ENCODE measurements at regions not wholly inside any gene's neighbourhood (a gene's known extent, or its start where the extent isn't known, plus 50 kb on each side); places are given as distances from the start of the nearest gene placed in this dataset.

GRCh38 chr13:60679131-60679530 lies 282.1 kb downstream of the TDRD3 start:
- RAD21 ChIA-PET (ENCODE audit: unreplicated experiment) = no interaction called here

More at GRCh38 chr13:60679131-60679530, 282.1 kb downstream of the TDRD3 start:
- no peaks in the 10 kb centered on the region; a peak in 1 of 4 replicates for H3K27me3 ChIP-seq (replicated peaks in 1 of 2; ENCODE audit: control insufficient read depth in 2 of 2, insufficient read depth in 2 of 2, low read length in 1 of 2)
- H2AFZ ChIP-seq (ENCODE audit: control insufficient read depth, low read depth, low read length) = no peak overlapping the region
- no peak overlapping the region for H3K4me3 ChIP-seq
- no peak overlapping the region for H3K27ac ChIP-seq (ENCODE audit: control insufficient read depth, insufficient read depth)
- no peaks in the 10 kb centered on the region for H4K20me1 ChIP-seq (ENCODE audit: control insufficient read depth, insufficient read depth)
- H3K9me3 ChIP-seq (replicated peaks; ENCODE audit: control insufficient read depth, insufficient read depth, low read length) = no peaks in the 10 kb centered on the region
- FAIRE-seq = no peak
- SMC1A ChIA-PET (ENCODE audit: uncharacterized antibody, unreplicated experiment) = no interaction called here
- no peak overlapping the region for H3K4me2 ChIP-seq (ENCODE audit: control insufficient read depth, insufficient read depth)
- no peaks in the 10 kb centered on the region for H3K36me3 ChIP-seq (ENCODE audit: control insufficient read depth in 2 of 2, insufficient read depth in 2 of 2, low read length in 1 of 2)
- CTCF ChIA-PET = no interaction called here
- BruUV-seq (replicated peaks) = no TSS peak
- no peaks in the 10 kb centered on the region for H3K4me1 ChIP-seq (ENCODE audit: control insufficient read depth, insufficient read depth, low read length)
- TF ChIP-seq MXI1 (IDR thresholded peaks at IDR 0.05; ENCODE audit: low read depth, low read length) = no peak
- TF ChIP-seq REST (IDR thresholded peaks at IDR 0.05; ENCODE audit: low read depth, low read length) = no peak
- TF ChIP-seq, protein P1, sequence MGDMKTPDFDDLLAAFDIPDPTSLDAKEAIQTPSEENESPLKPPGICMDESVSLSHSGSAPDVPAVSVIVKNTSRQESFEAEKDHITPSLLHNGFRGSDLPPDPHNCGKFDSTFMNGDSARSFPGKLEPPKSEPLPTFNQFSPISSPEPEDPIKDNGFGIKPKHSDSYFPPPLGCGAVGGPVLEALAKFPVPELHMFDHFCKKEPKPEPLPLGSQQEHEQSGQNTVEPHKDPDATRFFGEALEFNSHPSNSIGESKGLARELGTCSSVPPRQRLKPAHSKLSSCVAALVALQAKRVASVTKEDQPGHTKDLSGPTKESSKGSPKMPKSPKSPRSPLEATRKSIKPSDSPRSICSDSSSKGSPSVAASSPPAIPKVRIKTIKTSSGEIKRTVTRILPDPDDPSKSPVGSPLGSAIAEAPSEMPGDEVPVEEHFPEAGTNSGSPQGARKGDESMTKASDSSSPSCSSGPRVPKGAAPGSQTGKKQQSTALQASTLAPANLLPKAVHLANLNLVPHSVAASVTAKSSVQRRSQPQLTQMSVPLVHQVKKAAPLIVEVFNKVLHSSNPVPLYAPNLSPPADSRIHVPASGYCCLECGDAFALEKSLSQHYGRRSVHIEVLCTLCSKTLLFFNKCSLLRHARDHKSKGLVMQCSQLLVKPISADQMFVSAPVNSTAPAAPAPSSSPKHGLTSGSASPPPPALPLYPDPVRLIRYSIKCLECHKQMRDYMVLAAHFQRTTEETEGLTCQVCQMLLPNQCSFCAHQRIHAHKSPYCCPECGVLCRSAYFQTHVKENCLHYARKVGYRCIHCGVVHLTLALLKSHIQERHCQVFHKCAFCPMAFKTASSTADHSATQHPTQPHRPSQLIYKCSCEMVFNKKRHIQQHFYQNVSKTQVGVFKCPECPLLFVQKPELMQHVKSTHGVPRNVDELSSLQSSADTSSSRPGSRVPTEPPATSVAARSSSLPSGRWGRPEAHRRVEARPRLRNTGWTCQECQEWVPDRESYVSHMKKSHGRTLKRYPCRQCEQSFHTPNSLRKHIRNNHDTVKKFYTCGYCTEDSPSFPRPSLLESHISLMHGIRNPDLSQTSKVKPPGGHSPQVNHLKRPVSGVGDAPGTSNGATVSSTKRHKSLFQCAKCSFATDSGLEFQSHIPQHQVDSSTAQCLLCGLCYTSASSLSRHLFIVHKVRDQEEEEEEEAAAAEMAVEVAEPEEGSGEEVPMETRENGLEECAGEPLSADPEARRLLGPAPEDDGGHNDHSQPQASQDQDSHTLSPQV (IDR thresholded peaks at IDR 0.05) = no peak
- TF ChIP-seq SKIL (IDR thresholded peaks at IDR 0.05; ENCODE audit: low read depth, poor library complexity, severe bottlenecking) = no peak
- TF ChIP-seq RAD51 (IDR thresholded peaks at IDR 0.05) = no peak
- TF ChIP-seq RELB (IDR thresholded peaks at IDR 0.05; ENCODE audit: low read depth) = no peak
- TF ChIP-seq, protein P2, sequence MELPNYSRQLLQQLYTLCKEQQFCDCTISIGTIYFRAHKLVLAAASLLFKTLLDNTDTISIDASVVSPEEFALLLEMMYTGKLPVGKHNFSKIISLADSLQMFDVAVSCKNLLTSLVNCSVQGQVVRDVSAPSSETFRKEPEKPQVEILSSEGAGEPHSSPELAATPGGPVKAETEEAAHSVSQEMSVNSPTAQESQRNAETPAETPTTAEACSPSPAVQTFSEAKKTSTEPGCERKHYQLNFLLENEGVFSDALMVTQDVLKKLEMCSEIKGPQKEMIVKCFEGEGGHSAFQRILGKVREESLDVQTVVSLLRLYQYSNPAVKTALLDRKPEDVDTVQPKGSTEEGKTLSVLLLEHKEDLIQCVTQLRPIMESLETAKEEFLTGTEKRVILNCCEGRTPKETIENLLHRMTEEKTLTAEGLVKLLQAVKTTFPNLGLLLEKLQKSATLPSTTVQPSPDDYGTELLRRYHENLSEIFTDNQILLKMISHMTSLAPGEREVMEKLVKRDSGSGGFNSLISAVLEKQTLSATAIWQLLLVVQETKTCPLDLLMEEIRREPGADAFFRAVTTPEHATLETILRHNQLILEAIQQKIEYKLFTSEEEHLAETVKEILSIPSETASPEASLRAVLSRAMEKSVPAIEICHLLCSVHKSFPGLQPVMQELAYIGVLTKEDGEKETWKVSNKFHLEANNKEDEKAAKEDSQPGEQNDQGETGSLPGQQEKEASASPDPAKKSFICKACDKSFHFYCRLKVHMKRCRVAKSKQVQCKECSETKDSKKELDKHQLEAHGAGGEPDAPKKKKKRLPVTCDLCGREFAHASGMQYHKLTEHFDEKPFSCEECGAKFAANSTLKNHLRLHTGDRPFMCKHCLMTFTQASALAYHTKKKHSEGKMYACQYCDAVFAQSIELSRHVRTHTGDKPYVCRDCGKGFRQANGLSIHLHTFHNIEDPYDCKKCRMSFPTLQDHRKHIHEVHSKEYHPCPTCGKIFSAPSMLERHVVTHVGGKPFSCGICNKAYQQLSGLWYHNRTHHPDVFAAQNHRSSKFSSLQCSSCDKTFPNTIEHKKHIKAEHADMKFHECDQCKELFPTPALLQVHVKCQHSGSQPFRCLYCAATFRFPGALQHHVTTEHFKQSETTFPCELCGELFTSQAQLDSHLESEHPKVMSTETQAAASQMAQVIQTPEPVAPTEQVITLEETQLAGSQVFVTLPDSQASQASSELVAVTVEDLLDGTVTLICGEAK (IDR thresholded peaks at IDR 0.05; ENCODE audit: borderline replicate concordance) = no peak
- in situ Hi-C loops (cut with MboI) = no loop called here
- H3K9ac ChIP-seq (ENCODE audit: control insufficient read depth, insufficient read depth, low read length) = no peak overlapping the region
- DNase-seq (ENCODE audit: low read depth, low spot score) = no peak
- no peaks in the 10 kb centered on the region for H3K79me2 ChIP-seq (ENCODE audit: control insufficient read depth, insufficient read depth, low read length)
- POLR2A ChIA-PET = no interaction called here
- intact Hi-C loops (cut with micrococcal nuclease; ENCODE audit: unreplicated experiment) = no loop called here
- WGBS (ENCODE audit: insufficient coverage, insufficient replicate concordance, low lambda C conversion rate, missing lambda C conversion rate) = 75% methylated on average over 4 of the region's 4 CpGs
- no peak for ATAC-seq

Measured in GM12878 (cell line).